ENCODE measurements at regions not wholly inside any gene's neighbourhood (a gene's known extent, or its start where the extent isn't known, plus 50 kb on each side); places are given as distances from the start of the nearest gene placed in this dataset.

DNA sequence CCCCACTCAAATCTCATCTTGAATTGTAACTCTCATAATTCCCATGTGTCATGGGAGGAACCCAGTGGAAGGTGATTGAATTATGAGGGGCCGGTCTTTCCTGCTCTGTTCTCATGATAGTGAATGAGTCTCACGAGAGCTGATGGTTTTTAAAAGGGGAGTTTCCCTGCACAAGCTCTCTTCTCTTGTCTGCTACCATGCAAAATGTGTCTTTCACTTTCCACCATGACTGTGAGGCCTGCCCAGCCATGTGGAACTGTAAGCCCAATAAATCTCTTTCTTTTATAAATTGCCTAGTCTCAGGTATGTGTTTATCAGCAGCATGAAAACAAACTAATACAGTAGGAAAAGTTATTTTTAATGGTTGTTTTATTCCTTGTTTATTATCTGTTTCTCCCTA lies 146.0 kb downstream of the FSCB start:
- Histone ChIP-seq H3K36me3 (no peaks in the 10 kb centered on the region), H3K27me3 (replicated peaks in 1 of 7) (no peaks in the 10 kb centered on the region), H3K9me3 (peaks cover 0 to 17% (median 0%) of the 10 kb centered on the region in 8 donors), H3K4me3 (no peak overlapping the region), H3K4me1 (no peaks in the 10 kb centered on the region), H3K27ac (no peak overlapping the region)
- DNase-seq, result no peak
- no peak for TF ChIP-seq CTCF (IDR thresholded peaks at IDR 0.05 in 8 of 11, conservative IDR thresholded peaks at IDR 0.05 in 3 of 11)
- no peak for TF ChIP-seq POLR2AphosphoS5 (IDR thresholded peaks at IDR 0.05)
- TF ChIP-seq POLR2A (IDR thresholded peaks at IDR 0.05), result no peak
- WGBS, 5 donors, result 55 to 77% (median 71%) methylated on average over 2 of the region's 2 CpGs
- intact Hi-C loops (cut with DNase I; ENCODE audit: low total_unique reads), result no loop called here

DNA sequence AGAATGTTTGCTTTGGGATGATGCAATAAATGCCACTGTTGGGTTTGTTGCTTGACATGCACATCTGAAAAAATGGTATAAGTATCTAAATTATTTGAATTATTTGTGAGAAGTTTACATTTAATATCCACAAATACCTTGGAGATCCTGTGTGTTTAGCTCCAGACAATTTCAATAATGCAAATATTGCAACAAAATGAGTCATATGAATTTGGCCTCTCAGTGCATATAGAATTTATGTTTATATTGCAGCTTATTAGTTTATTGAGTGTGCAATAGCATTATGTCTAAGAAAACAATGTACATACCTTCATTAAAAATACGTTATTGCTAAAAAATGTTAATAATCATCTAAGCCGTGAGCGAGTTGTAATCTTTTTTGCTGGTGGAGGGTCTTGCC lies 153.3 kb downstream of the FSCB start:
- intact Hi-C loops (cut with DNase I; ENCODE audit: low total_unique reads), result no loop called here
- DNase-seq, result no peak
- Histone ChIP-seq H3K9me3 (peaks cover 0 to 18% (median 2%) of the 10 kb centered on the region in 8 donors), H3K27ac (no peak overlapping the region), H3K27me3 (replicated peaks in 1 of 7) (no peaks in the 10 kb centered on the region), H3K36me3 (no peaks in the 10 kb centered on the region), H3K4me3 (no peak overlapping the region), H3K4me1 (no peaks in the 10 kb centered on the region)
- no peak for TF ChIP-seq POLR2AphosphoS5 (IDR thresholded peaks at IDR 0.05)
- no peak for TF ChIP-seq POLR2A (IDR thresholded peaks at IDR 0.05)
- TF ChIP-seq CTCF (IDR thresholded peaks at IDR 0.05 in 8 of 11, conservative IDR thresholded peaks at IDR 0.05 in 3 of 11), result no peak
- WGBS, 5 donors, result 85 to 89% (median 87%) methylated on average over 3 of the region's 3 CpGs

- WGBS, 5 donors, result 77 to 97% (median 89%) methylated on average over 1 of the region's 1 CpG
- H3K27me3 ChIP-seq (replicated peaks in 1 of 7), result no peaks in the 10 kb centered on the region
- no peak overlapping the region for H3K4me3 ChIP-seq
- intact Hi-C loops (cut with DNase I; ENCODE audit: low total_unique reads), result no loop called here
- no peak for DNase-seq
- H3K27ac ChIP-seq, result no peak overlapping the region
- no peak for TF ChIP-seq POLR2AphosphoS5 (IDR thresholded peaks at IDR 0.05)
- no peak for TF ChIP-seq POLR2A (IDR thresholded peaks at IDR 0.05)
- no peak for TF ChIP-seq CTCF (IDR thresholded peaks at IDR 0.05 in 8 of 11, conservative IDR thresholded peaks at IDR 0.05 in 3 of 11)
- H3K9me3 ChIP-seq, result peaks cover 4 to 29% (median 17%) of the 10 kb centered on the region in 8 donors
- H3K36me3 ChIP-seq, result no peaks in the 10 kb centered on the region
- no peaks in the 10 kb centered on the region for H3K4me1 ChIP-seq
Observed at GRCh38 chr14:44352201-44352600, 154.9 kb downstream of the FSCB start.

DNA sequence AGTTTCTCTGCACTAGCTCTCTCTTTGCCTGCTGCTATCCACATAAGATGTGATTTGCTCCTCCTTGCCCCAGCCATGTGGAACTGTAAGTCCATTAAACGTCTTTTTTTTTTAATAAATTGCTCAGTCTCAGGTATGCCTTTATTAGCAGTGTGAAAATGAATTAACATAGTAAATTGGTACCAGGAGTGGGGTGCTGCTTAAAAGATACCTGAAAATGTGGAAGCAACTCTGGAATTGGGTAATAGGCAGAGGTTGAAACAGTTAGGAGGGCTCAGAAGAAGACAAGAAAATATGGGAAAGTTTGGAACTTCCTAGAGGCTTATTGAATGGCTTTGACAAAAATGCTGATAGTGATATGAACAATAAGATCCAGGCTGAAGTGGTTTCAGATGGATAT lies 159.8 kb downstream of the FSCB start:
- intact Hi-C loops (cut with DNase I; ENCODE audit: low total_unique reads), result no loop called here
- H3K36me3 ChIP-seq, result no peaks in the 10 kb centered on the region
- WGBS, 5 donors, result 31 to 55% (median 39%) methylated on average over 1 of the region's 1 CpG
- H3K27ac ChIP-seq, result no peak overlapping the region
- no peaks in the 10 kb centered on the region for H3K27me3 ChIP-seq (replicated peaks in 1 of 7)
- peaks cover 6 to 44% (median 34%) of the 10 kb centered on the region in 8 donors for H3K9me3 ChIP-seq
- H3K4me1 ChIP-seq, result no peaks in the 10 kb centered on the region
- TF ChIP-seq POLR2AphosphoS5 (IDR thresholded peaks at IDR 0.05) (no peak), CTCF (IDR thresholded peaks at IDR 0.05 in 8 of 11, conservative IDR thresholded peaks at IDR 0.05 in 3 of 11) (no peak), POLR2A (IDR thresholded peaks at IDR 0.05) (no peak)
- no peak overlapping the region for H3K4me3 ChIP-seq
- no peak for DNase-seq

All from spleen (tissue), 11 donors.